Loucy (cell line): ENCODE measurements at regions not wholly inside any gene's neighbourhood (a gene's known extent, or its start where the extent isn't known, plus 50 kb on each side); places are given as distances from the start of the nearest gene placed in this dataset.

Experiments
- H2AFZ ChIP-seq: fragments of 200-600 bp; sonication (generic); 2 replicates; pipeline ENCODE4 v1.6.0; 2016; ENCODE audit warnings: antibody characterized with exemption, mild to moderate bottlenecking, low read length, moderate library complexity
- H3F3A ChIP-seq: fragments of 200-600 bp; 2 replicates; pipeline ENCODE4 v1.6.0; 2016; ENCODE audit warnings: antibody characterized with exemption, low read depth, mild to moderate bottlenecking
- H3K27me3 ChIP-seq: fragments of 200-600 bp; sonication (generic); 2 replicates; pipeline ENCODE4 v1.6.1; 2014; ENCODE audit warnings: low read length, mild to moderate bottlenecking; ENCODE audit not compliant: insufficient read depth, poor library complexity, severe bottlenecking
- H3K36me3 ChIP-seq: fragments of 200-600 bp; sonication (generic); 2 replicates; pipeline ENCODE4 v1.6.1; 2016; ENCODE audit warnings: low read length; ENCODE audit not compliant: insufficient read depth
- H3K4me1 ChIP-seq: fragments of 200-600 bp; sonication (generic); 2 replicates; pipeline ENCODE4 v1.5.1; 2014; ENCODE audit warnings: low read length, mild to moderate bottlenecking; ENCODE audit not compliant: insufficient read depth, poor library complexity, severe bottlenecking
- H3K4me2 ChIP-seq: fragments of 200-600 bp; sonication (generic); 2 replicates; pipeline ENCODE4 v1.6.0; 2014; ENCODE audit warnings: antibody characterized with exemption, low read length, low read depth, mild to moderate bottlenecking; ENCODE audit not compliant: poor library complexity, severe bottlenecking
- H3K4me3 ChIP-seq: fragments of 200-600 bp; sonication (generic); 2 replicates; pipeline ENCODE4 v1.5.1; 2014; ENCODE audit warnings: low read length, mild to moderate bottlenecking, mixed read lengths; ENCODE audit not compliant: poor library complexity, severe bottlenecking
- H3K79me2 ChIP-seq: fragments of 200-600 bp; sonication (generic); 2 replicates; pipeline ENCODE4 v1.6.1; 2014; ENCODE audit warnings: low read length; ENCODE audit not compliant: insufficient read depth
- H3K9ac ChIP-seq: fragments of 200-600 bp; sonication (generic); 2 replicates; pipeline ENCODE4 v1.6.0; 2014; ENCODE audit warnings: mild to moderate bottlenecking, low read depth, low read length, moderate library complexity; ENCODE audit not compliant: poor library complexity, severe bottlenecking
- H3K9me2 ChIP-seq: fragments of 200-600 bp; sonication (generic); replicated peaks from 2 replicates; pipeline ENCODE4 v1.6.1; 2016; ENCODE audit warnings: low read depth, low read length, mixed read lengths
- H3K9me3 ChIP-seq: fragments of 200-600 bp; sonication (generic); 2 replicates; pipeline ENCODE4 v1.6.1; 2014; ENCODE audit warnings: mild to moderate bottlenecking, antibody characterized with exemption, low read length, low read depth; ENCODE audit not compliant: insufficient read depth
- H4K20me1 ChIP-seq: fragments of 200-600 bp; sonication (generic); 2 replicates; pipeline ENCODE4 v1.6.0; 2014; ENCODE audit warnings: antibody characterized with exemption, low read length, mild to moderate bottlenecking; ENCODE audit not compliant: insufficient read depth, poor library complexity, severe bottlenecking
- CTCF ChIP-seq: fragments of 200-600 bp; sonication (generic); conservative IDR thresholded peaks from 2 replicates; pipeline ENCODE4 v1.5.1; 2014; ENCODE audit warnings: mild to moderate bottlenecking, antibody characterized with exemption, low read length
- EZH2phosphoT487 ChIP-seq: fragments of 200-600 bp; IDR thresholded peaks from 2 replicates; pipeline ENCODE4 v1.6.1; 2018; ENCODE audit warnings: antibody characterized with exemption, mild to moderate bottlenecking, moderate library complexity, borderline replicate concordance

DNA sequence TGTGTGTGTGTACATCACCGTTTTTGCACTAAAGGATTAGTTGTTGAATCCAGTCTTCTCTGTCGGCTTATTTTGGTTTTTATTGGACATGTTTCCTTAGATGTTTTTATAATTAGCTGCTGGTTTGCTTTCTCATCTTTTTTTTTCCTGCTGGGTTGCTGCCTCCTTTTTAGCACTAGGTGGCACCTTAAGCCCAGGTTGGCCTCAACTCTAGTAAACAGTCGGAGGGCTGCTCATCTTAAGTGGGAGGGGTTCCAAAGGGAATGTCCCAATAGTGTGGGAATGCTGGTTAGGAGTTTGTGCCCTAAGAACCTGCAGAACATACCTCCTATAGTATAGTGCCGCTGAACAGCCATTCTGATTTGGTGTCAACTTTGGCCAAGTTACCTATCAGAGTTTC, 570.1 kb upstream of the CXADR start:
- no peaks in the 10 kb centered on the region for H3F3A ChIP-seq
- H3K9ac ChIP-seq = no peak overlapping the region
- H3K36me3 ChIP-seq = no peaks in the 10 kb centered on the region
- no peaks in the 10 kb centered on the region for H3K9me2 ChIP-seq
- no peaks in the 10 kb centered on the region for H3K4me1 ChIP-seq
- no peaks in the 10 kb centered on the region for H4K20me1 ChIP-seq
- H3K9me3 ChIP-seq = no peaks in the 10 kb centered on the region
- H2AFZ ChIP-seq = no peak overlapping the region
- TF ChIP-seq EZH2phosphoT487 (no peak), CTCF (0 out of 2 replicates have a peak, but pooled peaks have one; percentile 10)
- H3K27me3 ChIP-seq = no peaks in the 10 kb centered on the region
- H3K4me2 ChIP-seq = no peak overlapping the region
- H3K79me2 ChIP-seq = no peaks in the 10 kb centered on the region
- H3K4me3 ChIP-seq = no peak overlapping the region

- no peaks in the 10 kb centered on the region for H4K20me1 ChIP-seq
- H3K27me3 ChIP-seq = no peaks in the 10 kb centered on the region
- H3K4me1 ChIP-seq = no peaks in the 10 kb centered on the region
- H3F3A ChIP-seq = no peaks in the 10 kb centered on the region
- H3K4me2 ChIP-seq = no peak overlapping the region
- no peak for TF ChIP-seq EZH2phosphoT487
- TF ChIP-seq CTCF = no peak
- H3K9ac ChIP-seq = no peak overlapping the region
- no peaks in the 10 kb centered on the region for H3K36me3 ChIP-seq
- H3K4me3 ChIP-seq = no peak overlapping the region
- H3K9me2 ChIP-seq = no peaks in the 10 kb centered on the region
- H3K79me2 ChIP-seq = no peaks in the 10 kb centered on the region
- H3K9me3 ChIP-seq = no peaks in the 10 kb centered on the region
- no peak overlapping the region for H2AFZ ChIP-seq
These were observed 569.6 kb upstream of the CXADR start for GRCh38 chr21:16943231-16943630.

DNA sequence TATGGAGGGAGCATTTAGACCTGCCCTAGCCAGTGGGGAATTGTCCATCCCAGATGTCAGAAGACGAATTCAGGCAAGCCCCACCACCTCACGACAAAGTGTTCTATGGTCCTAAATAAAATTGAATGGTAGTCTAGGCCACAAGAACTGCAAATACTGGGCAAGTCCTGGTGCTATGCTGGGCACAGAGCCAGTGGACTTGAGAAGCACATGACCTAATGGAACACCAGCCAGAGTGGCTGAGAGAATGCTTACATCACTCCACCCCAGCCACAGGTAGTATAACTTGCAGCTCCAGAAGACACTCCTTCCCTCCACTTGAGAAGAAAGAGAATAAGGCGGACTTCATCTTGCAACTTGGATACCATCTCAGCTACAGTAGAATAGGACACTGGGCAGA, 567.3 kb upstream of the CXADR start:
- Histone ChIP-seq H3K9ac (no peak overlapping the region), H3K4me1 (no peaks in the 10 kb centered on the region), H3F3A (no peaks in the 10 kb centered on the region), H2AFZ (no peak overlapping the region), H3K9me3 (no peaks in the 10 kb centered on the region), H3K4me3 (no peak overlapping the region), H3K27me3 (no peaks in the 10 kb centered on the region), H3K4me2 (no peak overlapping the region), H3K9me2 (no peaks in the 10 kb centered on the region), H3K36me3 (no peaks in the 10 kb centered on the region), H3K79me2 (no peaks in the 10 kb centered on the region), H4K20me1 (no peaks in the 10 kb centered on the region)
- no peak for TF ChIP-seq CTCF
- TF ChIP-seq EZH2phosphoT487 = no peak
